ENCODE measurements at regions not wholly inside any gene's neighbourhood (a gene's known extent, or its start where the extent isn't known, plus 50 kb on each side); places are given as distances from the start of the nearest gene placed in this dataset.

- no peak for TF ChIP-seq ZNF384 (IDR thresholded peaks at IDR 0.05)
- TF ChIP-seq NFRKB (IDR thresholded peaks at IDR 0.05): no peak
- no peak for TF ChIP-seq HDGF (IDR thresholded peaks at IDR 0.05; ENCODE audit: borderline replicate concordance)
- no peak for TF ChIP-seq L3MBTL2 (conservative IDR thresholded peaks at IDR 0.05)
- TF ChIP-seq TARDBP (IDR thresholded peaks at IDR 0.05): no peak
Measured at GRCh38 chr2:215651412-215651811, 215.5 kb upstream of the FN1 start.

Data from HEK293T (cell line).